NOMO-1 (cell line): ENCODE measurements at regions not wholly inside any gene's neighbourhood (a gene's known extent, or its start where the extent isn't known, plus 50 kb on each side); places are given as distances from the start of the nearest gene placed in this dataset.
A peak's percentile ranks its signal among the peaks of the same experiment; 100 is the strongest.
"Not testable (repeated sequence)": the region's sequence is repeated elsewhere in the genome, so short reads cannot be mapped to it uniquely, and the experiment has no call there.

Experiments
- DNase-seq, 2 experiments: peaks; one replicate each; lab custom pipeline; 2025; ENCODE audit not compliant: unreplicated experiment in 2 of 2; lab: John Stamatoyannopoulos, UW

- no peak for DNase-seq
These were observed 253.1 kb upstream of the POM121L12 start for GRCh38 chr7:52782348-52782747.

DNA sequence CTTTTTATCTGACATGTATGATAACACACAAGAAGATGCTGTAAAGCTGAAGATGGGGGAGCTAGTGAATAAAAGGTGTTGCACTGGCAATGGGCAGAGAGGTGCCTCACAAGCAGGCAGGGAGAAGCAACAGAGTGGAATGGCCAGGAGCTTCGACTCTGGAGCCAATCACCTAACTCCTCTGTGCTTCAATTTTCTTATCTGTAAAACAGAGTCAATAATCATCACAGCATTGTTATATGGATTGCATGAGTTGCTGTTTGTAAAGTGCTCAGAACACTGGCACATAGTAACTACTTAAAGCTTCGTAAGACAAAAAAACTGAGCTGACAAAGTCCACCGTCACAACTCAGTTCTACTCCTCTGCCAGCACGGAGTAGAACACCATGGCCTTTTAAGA, 254.2 kb upstream of the POM121L12 start:
- DNase-seq: no peak

- DNase-seq: no peak
These were observed 256.4 kb upstream of the POM121L12 start for GRCh38 chr7:52779004-52779403.

DNA sequence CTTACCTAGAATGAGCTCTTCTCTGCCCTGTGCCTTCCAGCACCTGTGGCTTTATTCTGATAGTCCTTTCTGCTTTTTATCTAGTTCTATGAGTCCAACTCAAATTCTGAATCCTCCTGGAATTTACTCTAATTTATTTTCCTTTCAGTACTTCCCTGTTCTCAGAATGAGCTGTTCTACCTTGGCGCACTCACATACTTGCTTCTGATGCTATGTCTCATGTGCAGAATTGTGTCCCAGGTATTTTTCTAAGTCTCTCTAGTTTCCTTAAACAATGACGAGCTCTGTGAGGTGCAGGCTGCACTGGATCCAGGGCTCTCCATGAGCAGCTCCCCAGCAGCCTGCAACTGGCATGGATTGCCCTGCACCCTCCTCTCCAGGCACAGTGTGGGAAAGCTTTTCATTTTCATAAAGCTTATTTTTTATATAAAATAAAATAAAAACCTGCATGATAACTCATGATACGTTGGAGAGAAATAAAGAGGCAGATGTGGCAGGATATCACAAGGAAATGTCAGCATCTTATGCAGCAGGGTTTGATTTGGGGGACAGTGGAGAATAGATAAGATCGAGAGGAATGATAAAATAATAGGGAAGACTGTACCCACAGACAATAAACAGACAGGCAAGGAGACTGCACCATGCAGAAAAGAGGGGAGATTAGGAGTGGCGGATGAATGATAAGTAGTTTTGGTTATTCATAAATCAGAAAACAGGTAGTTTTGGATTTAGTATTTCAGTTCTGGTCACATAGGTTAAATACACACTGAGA, 258.2 kb upstream of the POM121L12 start:
- DNase-seq: no peak

DNA sequence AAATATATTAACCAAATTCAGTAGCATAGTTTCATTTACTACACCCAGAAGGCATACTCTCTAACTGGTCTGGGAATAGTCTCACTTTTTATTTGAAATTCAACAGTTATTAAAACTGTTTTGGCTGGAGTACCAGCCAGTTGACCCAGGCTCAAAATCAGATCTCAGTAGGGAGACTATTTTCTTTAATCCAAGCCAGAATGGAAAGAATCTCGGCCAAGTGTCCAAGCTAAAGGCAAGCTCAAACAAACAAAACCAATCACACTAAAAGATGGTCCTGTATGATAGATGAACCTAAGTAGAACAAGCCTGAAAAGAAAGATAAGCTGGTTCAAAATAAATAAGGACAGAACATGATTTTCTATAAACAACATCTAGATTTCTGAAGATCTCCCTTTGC, 259.6 kb upstream of the POM121L12 start:
- DNase-seq: no peak

DNA sequence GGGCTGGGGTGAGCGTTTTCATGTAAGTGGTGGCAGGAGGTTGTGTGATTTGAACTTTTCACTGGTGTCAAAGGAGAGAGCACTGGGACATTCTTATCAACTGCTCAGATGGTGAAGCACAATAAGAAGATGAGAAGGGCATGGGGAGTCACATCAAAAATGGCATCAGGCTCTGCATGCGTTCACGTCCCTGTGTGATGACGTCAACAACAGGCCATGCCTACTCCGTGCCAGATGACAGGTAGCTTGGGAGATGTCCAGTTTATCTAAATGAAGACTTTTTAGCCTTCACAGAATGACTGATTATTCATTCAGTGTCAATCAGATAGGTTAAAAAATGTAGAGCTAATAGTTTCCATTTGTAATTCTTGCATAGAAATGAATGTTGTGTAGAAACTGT, 264.3 kb upstream of the POM121L12 start:
- DNase-seq: no peak

- DNase-seq: no peak
These were observed 270.8 kb upstream of the POM121L12 start for GRCh38 chr7:52764492-52765169.

- no peak for DNase-seq
These were observed 277.1 kb upstream of the POM121L12 start for GRCh38 chr7:52758356-52758755.

- no peak for DNase-seq
These were observed 281.6 kb upstream of the POM121L12 start for GRCh38 chr7:52753855-52754254.

DNA sequence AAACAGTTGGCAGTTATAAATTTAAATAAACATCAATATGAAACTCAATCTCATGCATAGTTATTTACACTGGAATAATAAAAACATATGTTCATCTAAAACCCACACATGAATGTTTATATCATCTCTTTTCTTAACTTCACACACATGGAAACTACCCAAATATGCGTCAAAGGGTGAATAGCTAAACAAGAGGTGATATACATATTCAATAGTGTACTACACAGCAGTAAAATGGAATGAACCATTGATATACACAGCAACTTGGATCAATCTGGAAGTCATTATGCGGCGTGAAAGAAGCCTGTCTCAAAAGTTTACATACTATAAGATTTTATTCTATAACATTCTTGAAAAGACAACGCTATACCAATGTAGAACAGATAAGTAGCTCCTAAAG, 282.5 kb upstream of the POM121L12 start:
- no peak for DNase-seq

DNA sequence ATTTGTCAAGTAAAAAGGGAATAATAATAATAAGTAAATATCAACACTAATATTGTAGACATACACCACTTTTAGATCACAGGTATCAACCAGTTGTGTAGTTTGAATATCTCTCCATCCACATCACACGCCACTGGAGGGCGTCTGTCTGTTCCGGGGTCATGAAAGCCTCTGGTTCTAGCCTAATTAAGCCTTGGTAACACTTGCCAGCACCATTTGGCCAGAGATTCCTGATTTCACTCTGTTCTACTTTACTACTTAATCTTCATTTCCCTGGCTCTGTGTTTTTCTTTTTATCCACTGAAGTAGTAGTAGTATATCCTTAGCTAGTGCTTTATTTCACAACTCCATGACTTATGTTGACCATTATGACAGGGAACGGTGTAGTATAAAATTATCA, 285.6 kb upstream of the POM121L12 start:
- no peak for DNase-seq

- DNase-seq: no peak
These were observed 287.6 kb upstream of the POM121L12 start for GRCh38 chr7:52747817-52748216.

DNA sequence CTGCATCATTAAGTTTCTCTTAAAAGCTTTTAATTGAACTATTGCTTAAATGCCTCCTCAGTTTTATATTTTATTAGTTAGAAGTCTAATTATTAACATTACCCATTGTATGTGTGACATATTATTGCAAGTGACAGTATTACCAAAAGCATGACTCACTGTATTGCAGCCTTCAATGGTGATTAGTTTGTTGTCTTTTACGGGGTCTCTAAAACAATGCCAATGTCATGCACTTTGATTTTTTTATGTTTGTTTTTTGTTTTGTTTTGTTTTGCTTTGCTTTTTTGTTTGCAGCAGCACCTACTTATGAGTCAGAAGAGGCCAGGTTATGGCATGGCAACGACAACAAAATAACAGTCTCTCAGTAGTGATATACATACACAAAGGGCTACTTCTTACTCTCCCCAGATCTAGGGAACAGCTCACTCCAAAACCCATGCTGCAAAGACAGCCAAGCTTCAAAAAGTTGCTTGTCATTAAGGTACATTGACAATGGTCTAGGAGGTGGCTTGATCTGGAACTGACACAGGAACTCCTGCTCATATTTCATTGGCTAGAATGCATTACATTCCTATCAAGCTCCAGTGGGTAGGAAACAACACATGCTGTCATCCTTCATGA, 293.7 kb upstream of the POM121L12 start:
- no peak for DNase-seq

- peak; percentile 23 to 33 for DNase-seq
These were observed 299.8 kb upstream of the POM121L12 start for GRCh38 chr7:52735656-52736055.

DNA sequence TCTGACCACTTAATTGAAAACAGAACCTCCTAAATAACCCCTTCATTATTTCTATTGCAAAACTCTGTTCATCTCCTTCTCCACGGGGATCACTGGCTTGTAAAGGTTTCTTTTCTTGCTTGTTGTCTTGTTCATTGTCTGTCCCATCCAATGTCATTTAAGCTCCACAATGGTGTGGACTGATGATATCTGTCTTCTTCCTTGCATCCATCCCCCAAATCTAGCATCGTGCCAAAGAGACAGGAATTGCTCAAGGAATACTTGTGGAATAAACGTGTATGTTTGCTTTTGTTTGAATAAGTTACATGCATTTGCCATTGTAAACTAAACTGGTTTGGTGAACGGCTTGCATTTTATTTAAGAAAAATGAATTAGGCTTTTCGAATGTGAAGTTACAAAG, 306.8 kb upstream of the POM121L12 start:
- not testable (repeated sequence) for DNase-seq

DNA sequence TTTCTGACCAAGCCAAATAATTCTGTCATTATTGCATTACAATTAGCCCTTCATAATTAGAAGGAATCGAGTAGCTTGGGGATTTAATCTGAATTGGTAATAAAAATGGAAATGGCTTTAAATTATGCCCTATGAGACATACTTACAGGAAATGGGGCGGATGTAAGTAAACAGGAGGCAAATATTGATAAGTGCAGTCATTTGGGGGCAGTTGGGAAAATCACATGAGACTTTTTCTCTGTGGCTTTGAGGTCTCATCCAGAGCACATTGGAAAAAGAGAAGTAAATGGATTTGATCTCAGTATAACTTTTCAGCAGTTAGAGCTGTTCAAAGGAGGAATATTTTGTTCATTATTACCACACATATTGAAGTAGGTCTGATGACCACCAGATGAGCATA, 307.8 kb upstream of the POM121L12 start:
- no peak for DNase-seq

- no peak for DNase-seq
These were observed 308.4 kb upstream of the POM121L12 start for GRCh38 chr7:52726986-52727385.

GRCh38 chr7:52726493-52726892, 308.9 kb upstream of the POM121L12 start:
- no peak for DNase-seq

DNA sequence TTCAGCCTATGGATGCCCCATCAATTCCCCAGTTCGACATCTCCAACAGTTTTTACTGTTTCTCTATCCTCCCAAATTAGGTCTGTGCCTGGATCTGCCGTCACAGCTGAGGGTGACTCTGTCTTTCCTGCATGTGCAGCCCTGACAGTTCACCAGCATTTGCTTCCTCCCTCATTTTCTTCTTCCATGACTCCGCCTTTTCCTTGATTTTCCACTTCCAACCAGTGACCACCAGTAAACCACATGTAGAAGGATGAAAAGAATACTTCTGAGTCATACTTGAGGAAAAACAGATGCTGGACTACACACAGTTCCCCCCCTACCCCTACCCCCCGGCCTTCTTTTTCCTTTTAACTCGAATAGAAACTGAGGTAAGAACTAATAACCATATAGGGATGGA, 311.8 kb upstream of the POM121L12 start:
- no peak for DNase-seq

DNA sequence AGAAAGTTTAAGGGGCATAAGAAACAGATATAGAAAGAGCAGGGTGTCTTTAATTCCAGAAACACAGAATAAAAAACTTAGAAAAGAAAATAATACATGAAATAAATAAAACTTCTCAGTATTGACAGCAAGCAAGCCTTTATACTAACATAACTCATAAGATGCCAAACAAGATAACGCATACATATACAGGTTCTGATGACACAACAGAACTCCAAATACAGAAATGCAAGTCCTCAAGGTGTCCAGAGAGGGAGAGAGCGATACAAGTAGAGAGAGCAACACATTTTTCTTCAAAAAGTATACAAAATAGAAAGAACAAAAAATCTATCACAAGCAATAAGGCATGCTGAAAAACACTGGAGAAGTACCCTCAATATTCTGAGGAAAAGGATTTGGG, 314.6 kb upstream of the POM121L12 start:
- DNase-seq: no peak

DNA sequence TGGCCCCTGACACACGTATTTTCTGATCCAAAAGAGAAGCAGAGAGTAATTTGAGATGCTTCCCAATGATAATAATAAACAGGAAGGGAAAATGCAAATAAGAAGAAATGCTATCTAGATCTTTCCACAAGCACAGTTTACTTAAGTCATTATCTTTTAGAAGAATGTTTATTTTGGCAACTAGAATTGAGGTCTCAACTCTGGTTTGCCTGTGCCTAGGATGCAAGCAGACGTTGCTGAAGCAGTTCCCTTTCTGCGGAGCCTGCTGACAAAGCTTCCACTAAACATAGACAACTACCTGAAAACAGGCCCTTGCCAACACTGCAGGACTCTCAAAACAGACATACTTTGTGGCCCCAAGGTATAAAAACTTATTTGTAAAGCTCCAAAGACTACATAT, 315.8 kb upstream of the POM121L12 start:
- no peak for DNase-seq

GRCh38 chr7:52715701-52716100, 319.7 kb upstream of the POM121L12 start:
- no peak for DNase-seq
